H9 (cell line): ENCODE measurements at regions not wholly inside any gene's neighbourhood (a gene's known extent, or its start where the extent isn't known, plus 50 kb on each side); places are given as distances from the start of the nearest gene placed in this dataset.

Experiments used
- DNase-seq: peaks from one replicate; pipeline ENCODE4 v3.0.0-alpha.2; 2017
- H2AFZ ChIP-seq: one replicate; pipeline ENCODE4 v1.6.1; 2013; ENCODE audit warnings: mild to moderate bottlenecking, low read length, control low read depth, moderate library complexity
- H2AK5ac ChIP-seq: 2 replicates; pipeline ENCODE4 v1.6.1; 2013; ENCODE audit warnings: low read length, control low read depth, mixed read lengths; ENCODE audit not compliant: insufficient read length
- H2BK120ac ChIP-seq: one replicate; pipeline ENCODE4 v1.6.1; 2013; ENCODE audit warnings: low read depth, mild to moderate bottlenecking, low read length, control low read depth, inconsistent platforms; ENCODE audit not compliant: poor library complexity, severe bottlenecking
- H2BK12ac ChIP-seq: 2 replicates; pipeline ENCODE4 v1.6.1; 2013; ENCODE audit warnings: low read length, control low read depth, mixed read lengths, low read depth; ENCODE audit not compliant: insufficient read length
- H2BK15ac ChIP-seq: 2 replicates; pipeline ENCODE4 v1.6.1; 2013; ENCODE audit warnings: low read depth, low read length, control low read depth
- H2BK20ac ChIP-seq: one replicate; pipeline ENCODE4 v1.6.1; 2013; ENCODE audit warnings: low read depth, mild to moderate bottlenecking, low read length, control low read depth, inconsistent platforms; ENCODE audit not compliant: poor library complexity, severe bottlenecking
- H2BK5ac ChIP-seq: 2 replicates; pipeline ENCODE4 v1.6.1; 2013; ENCODE audit warnings: low read length, control low read depth, mixed read lengths; ENCODE audit not compliant: insufficient read length
- H3K14ac ChIP-seq: 2 replicates; pipeline ENCODE4 v1.6.1; 2013; ENCODE audit warnings: low read length, control low read depth; ENCODE audit not compliant: insufficient read depth
- H3K18ac ChIP-seq: 2 replicates; pipeline ENCODE4 v1.6.1; 2013; ENCODE audit warnings: low read depth, mild to moderate bottlenecking, mixed read lengths, low read length, control low read depth; ENCODE audit not compliant: insufficient read length
- H3K23ac ChIP-seq: 2 replicates; pipeline ENCODE4 v1.6.1; 2013; ENCODE audit warnings: low read length, control low read depth, mixed read lengths, low read depth; ENCODE audit not compliant: insufficient read length
- H3K23me2 ChIP-seq: 2 replicates; pipeline ENCODE4 v1.6.1; 2013; ENCODE audit warnings: low read depth, mild to moderate bottlenecking, mixed read lengths, low read length, control low read depth; ENCODE audit not compliant: insufficient read length, poor library complexity, severe bottlenecking
- H3K27ac ChIP-seq: 2 replicates; pipeline ENCODE4 v1.5.1; 2013; ENCODE audit warnings: low read length, control low read depth, mixed read lengths, low read depth; ENCODE audit not compliant: insufficient read length
- H3K27me3 ChIP-seq: 2 replicates; pipeline ENCODE4 v1.6.1; 2013; ENCODE audit warnings: low read length, control low read depth, inconsistent platforms; ENCODE audit not compliant: insufficient read depth
- H3K4ac ChIP-seq: 2 replicates; pipeline ENCODE4 v1.6.1; 2013; ENCODE audit warnings: low read depth, mild to moderate bottlenecking, control low read depth, inconsistent platforms, low read length, moderate library complexity
- H3K4me1 ChIP-seq: 2 replicates; pipeline ENCODE4 v1.6.1; 2013; ENCODE audit warnings: low read length, control low read depth, inconsistent platforms; ENCODE audit not compliant: insufficient read depth
- H3K4me2 ChIP-seq: 2 replicates; pipeline ENCODE4 v1.6.1; 2013; ENCODE audit warnings: low read length, control low read depth, mixed read lengths; ENCODE audit not compliant: insufficient read length, insufficient read depth
- H3K56ac ChIP-seq: 2 replicates; pipeline ENCODE4 v1.6.1; 2013; ENCODE audit warnings: low read depth, mild to moderate bottlenecking, mixed read lengths, low read length, control low read depth; ENCODE audit not compliant: insufficient read length
- H3K79me1 ChIP-seq: 2 replicates; pipeline ENCODE4 v1.6.1; 2013; ENCODE audit warnings: low read depth, mild to moderate bottlenecking, moderate library complexity, low read length, control low read depth, inconsistent platforms; ENCODE audit not compliant: insufficient read depth, poor library complexity, severe bottlenecking
- H3K79me2 ChIP-seq: 2 replicates; pipeline ENCODE4 v1.6.1; 2013; ENCODE audit warnings: low read length, control low read depth, inconsistent platforms; ENCODE audit not compliant: insufficient read depth
- H3K9ac ChIP-seq: 2 replicates; pipeline ENCODE4 v1.6.1; 2013; ENCODE audit warnings: low read length, control low read depth, mixed read lengths; ENCODE audit not compliant: insufficient read length; ENCODE audit errors: extremely low read depth
- H3K9me3 ChIP-seq: one replicate; pipeline ENCODE4 v1.6.1; 2013; ENCODE audit warnings: low read depth, low read length, inconsistent platforms; ENCODE audit not compliant: control insufficient read depth
- H3T11ph ChIP-seq: one replicate; pipeline ENCODE4 v1.6.1; 2013; ENCODE audit warnings: mild to moderate bottlenecking, low read length, control low read depth, inconsistent platforms
- H4K20me1 ChIP-seq: one replicate; pipeline ENCODE4 v1.6.1; 2013; ENCODE audit not compliant: control insufficient read depth, insufficient read length, insufficient read depth
- H4K5ac ChIP-seq: 2 replicates; pipeline ENCODE4 v1.6.1; 2013; ENCODE audit warnings: low read depth, mild to moderate bottlenecking, mixed read lengths, low read length, control low read depth; ENCODE audit not compliant: insufficient read length
- H4K8ac ChIP-seq: replicated peaks from 2 replicates; pipeline ENCODE4 v1.6.1; 2013; ENCODE audit warnings: low read length, control low read depth, mixed read lengths, low read depth; ENCODE audit not compliant: insufficient read length
- H4K91ac ChIP-seq: 2 replicates; pipeline ENCODE4 v1.6.1; 2013; ENCODE audit warnings: low read depth, mild to moderate bottlenecking, moderate library complexity, mixed read lengths, low read length, control low read depth; ENCODE audit not compliant: insufficient read length
- H3K27ac Mint-ChIP-seq, 3 experiments: 2 replicates in 2 of 3; 3 replicates in 1 of 3; pipeline ENCODE4 v1.8.0; 2020 to 2021; ENCODE audit warnings: mixed read lengths in 3 of 3, mild to moderate bottlenecking in 1 of 3, moderate library complexity in 1 of 3
- H3K27me3 Mint-ChIP-seq: 2 replicates; pipeline ENCODE4 v1.8.0; 2021; ENCODE audit warnings: low read depth, mild to moderate bottlenecking, moderate library complexity, mixed read lengths
- H3K36me3 Mint-ChIP-seq, 3 experiments: 2 replicates in 2 of 3; 3 replicates in 1 of 3; pipeline ENCODE4 v1.8.0; 2020 to 2021; ENCODE audit warnings: low read depth in 3 of 3, mixed read lengths in 3 of 3; ENCODE audit not compliant: insufficient read depth in 1 of 3
- H3K4me1 Mint-ChIP-seq, 2 experiments: 2 replicates each; pipeline ENCODE4 v1.8.0; 2020; ENCODE audit warnings: mixed read lengths in 2 of 2
- H3K4me3 Mint-ChIP-seq, 2 experiments: 2 replicates in 1 of 2; 3 replicates in 1 of 2; pipeline ENCODE4 v1.8.0; 2020 to 2021; ENCODE audit warnings: mild to moderate bottlenecking in 2 of 2, mixed read lengths in 2 of 2, moderate library complexity in 1 of 2
- H3K9me3 Mint-ChIP-seq, 2 experiments: 2 replicates in 1 of 2; 3 replicates in 1 of 2; pipeline ENCODE4 v1.8.0; 2020; ENCODE audit warnings: mild to moderate bottlenecking in 2 of 2, mixed read lengths in 2 of 2, moderate library complexity in 1 of 2
- CTCF ChIP-seq: fragments of 200-600 bp; sonication (generic); conservative IDR thresholded peaks from 3 replicates; pipeline ENCODE4 v1.8.0; 2021; ENCODE audit warnings: antibody characterized with exemption, mild to moderate bottlenecking
- WGBS: extraction: QIAGEN DNeasy Blood & Tissue Kit; methylation state at CpG from one replicate; pipeline ENCODE4 v1.1.7; 2013; ENCODE audit warnings: missing lambda C conversion rate, low lambda C conversion rate, mixed read lengths; ENCODE audit not compliant: insufficient read length; ENCODE audit errors: extremely low coverage; 5-methylcytosine and 5-hydroxymethylcytosine counted together

DNA sequence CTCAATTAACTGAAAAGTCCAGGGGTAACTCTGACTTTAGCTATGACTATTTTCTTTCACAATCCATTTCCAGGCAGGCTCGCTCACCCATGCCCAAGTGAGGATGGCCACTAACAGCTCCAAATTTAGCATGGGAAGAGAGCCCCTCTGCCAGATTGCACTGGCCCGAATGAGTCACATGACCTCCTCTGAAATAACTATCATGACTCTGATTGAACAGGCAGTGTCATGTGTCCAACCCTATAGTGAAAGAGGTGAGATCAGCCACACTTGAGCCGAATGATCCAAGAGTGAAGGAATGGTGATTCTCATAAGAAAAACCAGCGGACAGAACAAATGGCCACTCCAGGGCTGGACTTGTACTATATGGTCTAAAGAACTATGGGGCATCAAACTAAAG is 242.3 kb downstream of the NSG2 start:
- Histone ChIP-seq H3K27ac (no peak overlapping the region), H3K4ac (no peak overlapping the region), H3K23ac (no peak overlapping the region), H4K8ac (no peak overlapping the region), H3K79me1 (no peaks in the 10 kb centered on the region), H2BK20ac (no peak overlapping the region), H2BK120ac (no peak overlapping the region), H3K18ac (no peak overlapping the region), H4K91ac (no peak overlapping the region), H3K56ac (no peak overlapping the region), H3K4me2 (no peak overlapping the region), H3K27me3 (no peaks in the 10 kb centered on the region), H4K20me1 (no peaks in the 10 kb centered on the region), H2AK5ac (no peak overlapping the region), H2BK15ac (no peak overlapping the region), H3K14ac (no peak overlapping the region), H2AFZ (no peak overlapping the region), H3K9ac (no peak overlapping the region), H4K5ac (no peak overlapping the region), H3T11ph (no peak overlapping the region), H2BK5ac (no peak overlapping the region), H3K9me3 (no peaks in the 10 kb centered on the region), H2BK12ac (no peak overlapping the region), H3K4me1 (no peaks in the 10 kb centered on the region), H3K79me2 (no peaks in the 10 kb centered on the region), H3K23me2 (no peaks in the 10 kb centered on the region)
- no CpG with 5 or more reads among the region's 4 CpGs for WGBS
- no peak overlapping the region for H3K4me3 Mint-ChIP-seq
- no peak for TF ChIP-seq CTCF
- H3K9me3 Mint-ChIP-seq: no peaks in the 10 kb centered on the region
- H3K27ac Mint-ChIP-seq: no peak overlapping the region
- H3K36me3 Mint-ChIP-seq: no peaks in the 10 kb centered on the region
- H3K4me1 Mint-ChIP-seq: peaks cover 4 to 6% of the 10 kb centered on the region in 2 experiments; a peak in 3 of 4 replicates
- peaks cover 30% of the 10 kb centered on the region for H3K27me3 Mint-ChIP-seq
- DNase-seq: no peak
